HepG2 (cell line): ENCODE measurements at regions not wholly inside any gene's neighbourhood (a gene's known extent, or its start where the extent isn't known, plus 50 kb on each side); places are given as distances from the start of the nearest gene placed in this dataset.
A peak's percentile ranks its signal among the peaks of the same experiment; 100 is the strongest.

Source experiments
- CC2D1A ChIP-seq: sonication (generic); formaldehyde crosslinking; IDR thresholded peaks from 2 replicates; pipeline ENCODE4 v1.8.1; 2023; ENCODE audit warnings: mild to moderate bottlenecking, missing genetic modification reagents
- HOXA9 ChIP-seq: sonication (generic); formaldehyde crosslinking; IDR thresholded peaks from 2 replicates; pipeline ENCODE4 v1.8.1; 2022; ENCODE audit warnings: missing genetic modification reagents, mild to moderate bottlenecking, moderate library complexity, borderline replicate concordance
- KLF12 ChIP-seq: sonication (generic); formaldehyde crosslinking; IDR thresholded peaks from 2 replicates; pipeline ENCODE4 v1.4.0; 2020; ENCODE audit warnings: missing genetic modification reagents, borderline replicate concordance
- SKI ChIP-seq: fragments of 450-650 bp; IDR thresholded peaks from one replicate; pipeline ENCODE4 v1.6.1; 2018; ENCODE audit warnings: mild to moderate bottlenecking; ENCODE audit not compliant: partially characterized antibody
- SMC3 ChIP-seq: IDR thresholded peaks from 2 replicates; pipeline ENCODE4 v1.6.1; 2011; ENCODE audit warnings: low read length, improper control_type of control experiment
- ZNF296 ChIP-seq: sonication (generic); formaldehyde crosslinking; conservative IDR thresholded peaks from 2 replicates; pipeline ENCODE4 v1.5.0; 2020; ENCODE audit warnings: mild to moderate bottlenecking, missing genetic modification reagents
- ZNF3 ChIP-seq: IDR thresholded peaks from 2 replicates; pipeline ENCODE4 v1.7.0; 2017; ENCODE audit warnings: inconsistent platforms
- ZNF350 ChIP-seq: sonication (generic); formaldehyde crosslinking; IDR thresholded peaks from 2 replicates; pipeline ENCODE4 v1.4.0; 2020; ENCODE audit warnings: mild to moderate bottlenecking, low read depth, missing genetic modification reagents, borderline replicate concordance
- ZNF766 ChIP-seq: sonication (generic); formaldehyde crosslinking; IDR thresholded peaks from 2 replicates; pipeline ENCODE4 v1.5.0; 2020; ENCODE audit warnings: missing genetic modification reagents, borderline replicate concordance
- ZNF790 ChIP-seq: sonication (generic); formaldehyde crosslinking; IDR thresholded peaks from 2 replicates; pipeline ENCODE4 v1.8.0; 2022; ENCODE audit warnings: missing genetic modification reagents, mild to moderate bottlenecking, borderline replicate concordance
- ZSCAN9 ChIP-seq: IDR thresholded peaks from 2 replicates; pipeline ENCODE4 v1.6.1; 2016; ENCODE audit warnings: borderline replicate concordance
- TF ChIP-seq, protein P1 (sequence below): sonication (generic); formaldehyde crosslinking; IDR thresholded peaks from 2 replicates; pipeline ENCODE4 v1.4.0; 2020; ENCODE audit warnings: missing genetic modification reagents
- TF ChIP-seq, protein P2 (sequence below): sonication (generic); formaldehyde crosslinking; IDR thresholded peaks from 2 replicates; pipeline ENCODE4 v1.4.0; 2020; ENCODE audit warnings: low read depth, missing genetic modification reagents
- TF ChIP-seq, protein P3 (sequence below): sonication (generic); formaldehyde crosslinking; IDR thresholded peaks from 2 replicates; pipeline ENCODE4 v1.4.0; 2020; ENCODE audit warnings: mild to moderate bottlenecking, missing genetic modification reagents, borderline replicate concordance

DNA sequence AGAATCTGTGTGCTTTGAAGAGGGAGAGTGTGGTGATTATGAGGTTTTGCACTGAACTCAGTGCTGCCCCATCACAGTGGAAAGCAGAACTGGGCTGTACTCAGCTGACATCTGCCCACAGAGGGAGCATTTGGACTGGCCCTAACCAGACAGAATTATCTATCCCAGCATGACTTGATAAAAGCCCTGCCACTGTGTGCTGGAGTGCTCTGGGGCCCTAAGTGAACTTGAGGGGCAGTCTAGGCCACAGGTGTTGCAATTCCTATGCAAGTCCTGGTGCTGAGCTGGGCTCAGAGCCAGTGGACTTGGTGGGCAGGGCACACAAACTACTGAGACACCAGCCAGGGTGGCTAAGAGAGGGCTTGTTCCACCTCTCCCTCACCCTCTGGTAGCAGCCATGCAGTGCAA, 269.2 kb upstream of the CTNNB1 start (continued):
- TF ChIP-seq, protein P1, sequence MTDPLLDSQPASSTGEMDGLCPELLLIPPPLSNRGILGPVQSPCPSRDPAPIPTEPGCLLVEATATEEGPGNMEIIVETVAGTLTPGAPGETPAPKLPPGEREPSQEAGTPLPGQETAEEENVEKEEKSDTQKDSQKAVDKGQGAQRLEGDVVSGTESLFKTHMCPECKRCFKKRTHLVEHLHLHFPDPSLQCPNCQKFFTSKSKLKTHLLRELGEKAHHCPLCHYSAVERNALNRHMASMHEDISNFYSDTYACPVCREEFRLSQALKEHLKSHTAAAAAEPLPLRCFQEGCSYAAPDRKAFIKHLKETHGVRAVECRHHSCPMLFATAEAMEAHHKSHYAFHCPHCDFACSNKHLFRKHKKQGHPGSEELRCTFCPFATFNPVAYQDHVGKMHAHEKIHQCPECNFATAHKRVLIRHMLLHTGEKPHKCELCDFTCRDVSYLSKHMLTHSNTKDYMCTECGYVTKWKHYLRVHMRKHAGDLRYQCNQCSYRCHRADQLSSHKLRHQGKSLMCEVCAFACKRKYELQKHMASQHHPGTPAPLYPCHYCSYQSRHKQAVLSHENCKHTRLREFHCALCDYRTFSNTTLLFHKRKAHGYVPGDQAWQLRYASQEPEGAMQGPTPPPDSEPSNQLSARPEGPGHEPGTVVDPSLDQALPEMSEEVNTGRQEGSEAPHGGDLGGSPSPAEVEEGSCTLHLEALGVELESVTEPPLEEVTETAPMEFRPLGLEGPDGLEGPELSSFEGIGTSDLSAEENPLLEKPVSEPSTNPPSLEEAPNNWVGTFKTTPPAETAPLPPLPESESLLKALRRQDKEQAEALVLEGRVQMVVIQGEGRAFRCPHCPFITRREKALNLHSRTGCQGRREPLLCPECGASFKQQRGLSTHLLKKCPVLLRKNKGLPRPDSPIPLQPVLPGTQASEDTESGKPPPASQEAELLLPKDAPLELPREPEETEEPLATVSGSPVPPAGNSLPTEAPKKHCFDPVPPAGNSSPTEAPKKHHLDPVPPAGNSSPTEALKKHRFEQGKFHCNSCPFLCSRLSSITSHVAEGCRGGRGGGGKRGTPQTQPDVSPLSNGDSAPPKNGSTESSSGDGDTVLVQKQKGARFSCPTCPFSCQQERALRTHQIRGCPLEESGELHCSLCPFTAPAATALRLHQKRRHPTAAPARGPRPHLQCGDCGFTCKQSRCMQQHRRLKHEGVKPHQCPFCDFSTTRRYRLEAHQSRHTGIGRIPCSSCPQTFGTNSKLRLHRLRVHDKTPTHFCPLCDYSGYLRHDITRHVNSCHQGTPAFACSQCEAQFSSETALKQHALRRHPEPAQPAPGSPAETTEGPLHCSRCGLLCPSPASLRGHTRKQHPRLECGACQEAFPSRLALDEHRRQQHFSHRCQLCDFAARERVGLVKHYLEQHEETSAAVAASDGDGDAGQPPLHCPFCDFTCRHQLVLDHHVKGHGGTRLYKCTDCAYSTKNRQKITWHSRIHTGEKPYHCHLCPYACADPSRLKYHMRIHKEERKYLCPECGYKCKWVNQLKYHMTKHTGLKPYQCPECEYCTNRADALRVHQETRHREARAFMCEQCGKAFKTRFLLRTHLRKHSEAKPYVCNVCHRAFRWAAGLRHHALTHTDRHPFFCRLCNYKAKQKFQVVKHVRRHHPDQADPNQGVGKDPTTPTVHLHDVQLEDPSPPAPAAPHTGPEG (CRISPR knock-in tag), result no peak
- TF ChIP-seq HOXA9 (CRISPR knock-in tag) (no peak), ZNF296 (CRISPR knock-in tag) (no peak), ZNF350 (no peak), ZNF790 (CRISPR knock-in tag) (no peak), ZSCAN9 (no peak), ZNF3 (CRISPR knock-in tag) (no peak), SMC3 (peak; percentile 32), KLF12 (no peak), SKI (peak; percentile 21), CC2D1A (no peak), ZNF766 (no peak)
- TF ChIP-seq, protein P2, sequence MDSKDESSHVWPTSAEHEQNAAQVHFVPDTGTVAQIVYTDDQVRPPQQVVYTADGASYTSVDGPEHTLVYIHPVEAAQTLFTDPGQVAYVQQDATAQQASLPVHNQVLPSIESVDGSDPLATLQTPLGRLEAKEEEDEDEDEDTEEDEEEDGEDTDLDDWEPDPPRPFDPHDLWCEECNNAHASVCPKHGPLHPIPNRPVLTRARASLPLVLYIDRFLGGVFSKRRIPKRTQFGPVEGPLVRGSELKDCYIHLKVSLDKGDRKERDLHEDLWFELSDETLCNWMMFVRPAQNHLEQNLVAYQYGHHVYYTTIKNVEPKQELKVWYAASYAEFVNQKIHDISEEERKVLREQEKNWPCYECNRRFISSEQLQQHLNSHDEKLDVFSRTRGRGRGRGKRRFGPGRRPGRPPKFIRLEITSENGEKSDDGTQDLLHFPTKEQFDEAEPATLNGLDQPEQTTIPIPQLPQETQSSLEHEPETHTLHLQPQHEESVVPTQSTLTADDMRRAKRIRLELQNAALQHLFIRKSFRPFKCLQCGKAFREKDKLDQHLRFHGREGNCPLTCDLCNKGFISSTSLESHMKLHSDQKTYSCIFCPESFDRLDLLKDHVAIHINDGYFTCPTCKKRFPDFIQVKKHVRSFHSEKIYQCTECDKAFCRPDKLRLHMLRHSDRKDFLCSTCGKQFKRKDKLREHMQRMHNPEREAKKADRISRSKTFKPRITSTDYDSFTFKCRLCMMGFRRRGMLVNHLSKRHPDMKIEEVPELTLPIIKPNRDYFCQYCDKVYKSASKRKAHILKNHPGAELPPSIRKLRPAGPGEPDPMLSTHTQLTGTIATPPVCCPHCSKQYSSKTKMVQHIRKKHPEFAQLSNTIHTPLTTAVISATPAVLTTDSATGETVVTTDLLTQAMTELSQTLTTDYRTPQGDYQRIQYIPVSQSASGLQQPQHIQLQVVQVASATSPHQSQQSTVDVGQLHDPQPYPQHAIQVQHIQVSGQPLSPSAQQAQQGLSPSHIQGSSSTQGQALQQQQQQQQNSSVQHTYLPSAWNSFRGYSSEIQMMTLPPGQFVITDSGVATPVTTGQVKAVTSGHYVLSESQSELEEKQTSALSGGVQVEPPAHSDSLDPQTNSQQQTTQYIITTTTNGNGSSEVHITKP (CRISPR knock-in tag), result no peak
- TF ChIP-seq, protein P3, sequence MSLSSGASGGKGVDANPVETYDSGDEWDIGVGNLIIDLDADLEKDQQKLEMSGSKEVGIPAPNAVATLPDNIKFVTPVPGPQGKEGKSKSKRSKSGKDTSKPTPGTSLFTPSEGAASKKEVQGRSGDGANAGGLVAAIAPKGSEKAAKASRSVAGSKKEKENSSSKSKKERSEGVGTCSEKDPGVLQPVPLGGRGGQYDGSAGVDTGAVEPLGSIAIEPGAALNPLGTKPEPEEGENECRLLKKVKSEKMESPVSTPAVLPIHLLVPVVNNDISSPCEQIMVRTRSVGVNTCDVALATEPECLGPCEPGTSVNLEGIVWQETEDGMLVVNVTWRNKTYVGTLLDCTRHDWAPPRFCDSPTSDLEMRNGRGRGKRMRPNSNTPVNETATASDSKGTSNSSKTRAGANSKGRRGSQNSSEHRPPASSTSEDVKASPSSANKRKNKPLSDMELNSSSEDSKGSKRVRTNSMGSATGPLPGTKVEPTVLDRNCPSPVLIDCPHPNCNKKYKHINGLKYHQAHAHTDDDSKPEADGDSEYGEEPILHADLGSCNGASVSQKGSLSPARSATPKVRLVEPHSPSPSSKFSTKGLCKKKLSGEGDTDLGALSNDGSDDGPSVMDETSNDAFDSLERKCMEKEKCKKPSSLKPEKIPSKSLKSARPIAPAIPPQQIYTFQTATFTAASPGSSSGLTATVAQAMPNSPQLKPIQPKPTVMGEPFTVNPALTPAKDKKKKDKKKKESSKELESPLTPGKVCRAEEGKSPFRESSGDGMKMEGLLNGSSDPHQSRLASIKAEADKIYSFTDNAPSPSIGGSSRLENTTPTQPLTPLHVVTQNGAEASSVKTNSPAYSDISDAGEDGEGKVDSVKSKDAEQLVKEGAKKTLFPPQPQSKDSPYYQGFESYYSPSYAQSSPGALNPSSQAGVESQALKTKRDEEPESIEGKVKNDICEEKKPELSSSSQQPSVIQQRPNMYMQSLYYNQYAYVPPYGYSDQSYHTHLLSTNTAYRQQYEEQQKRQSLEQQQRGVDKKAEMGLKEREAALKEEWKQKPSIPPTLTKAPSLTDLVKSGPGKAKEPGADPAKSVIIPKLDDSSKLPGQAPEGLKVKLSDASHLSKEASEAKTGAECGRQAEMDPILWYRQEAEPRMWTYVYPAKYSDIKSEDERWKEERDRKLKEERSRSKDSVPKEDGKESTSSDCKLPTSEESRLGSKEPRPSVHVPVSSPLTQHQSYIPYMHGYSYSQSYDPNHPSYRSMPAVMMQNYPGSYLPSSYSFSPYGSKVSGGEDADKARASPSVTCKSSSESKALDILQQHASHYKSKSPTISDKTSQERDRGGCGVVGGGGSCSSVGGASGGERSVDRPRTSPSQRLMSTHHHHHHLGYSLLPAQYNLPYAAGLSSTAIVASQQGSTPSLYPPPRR, result no peak
